Tibial nerve (tissue), 4 donors: ENCODE measurements at regions not wholly inside any gene's neighbourhood (a gene's known extent, or its start where the extent isn't known, plus 50 kb on each side); places are given as distances from the start of the nearest gene placed in this dataset.

Source experiments
- EP300 ChIP-seq, 2 donors: sonication (generic); formaldehyde crosslinking; IDR thresholded peaks; one replicate each; pipeline ENCODE4 v1.6.1; 2017; ENCODE audit warnings: antibody characterized with exemption in 2 of 2, mild to moderate bottlenecking in 1 of 2
- POLR2A ChIP-seq, 2 donors: fragments of 450-650 bp; IDR thresholded peaks; one replicate each; pipeline ENCODE4 v1.6.1; 2017; ENCODE audit warnings: antibody characterized with exemption in 2 of 2, mild to moderate bottlenecking in 2 of 2, moderate library complexity in 2 of 2
- TF ChIP-seq, protein P1 (sequence below), 5 experiments: fragments of 200-600 bp in 3 of 5; fragments of 450-650 bp in 2 of 5; sonication (generic) in 3 of 5; IDR thresholded peaks; one replicate each; pipeline ENCODE4 v1.5.1; 2016 to 2019; ENCODE audit warnings: antibody characterized with exemption in 5 of 5, mild to moderate bottlenecking in 3 of 5, moderate library complexity in 2 of 5

GRCh38 chr11:10927538-10927937 is 69.7 kb upstream of the ZBED5 start:
- TF ChIP-seq, protein P1, sequence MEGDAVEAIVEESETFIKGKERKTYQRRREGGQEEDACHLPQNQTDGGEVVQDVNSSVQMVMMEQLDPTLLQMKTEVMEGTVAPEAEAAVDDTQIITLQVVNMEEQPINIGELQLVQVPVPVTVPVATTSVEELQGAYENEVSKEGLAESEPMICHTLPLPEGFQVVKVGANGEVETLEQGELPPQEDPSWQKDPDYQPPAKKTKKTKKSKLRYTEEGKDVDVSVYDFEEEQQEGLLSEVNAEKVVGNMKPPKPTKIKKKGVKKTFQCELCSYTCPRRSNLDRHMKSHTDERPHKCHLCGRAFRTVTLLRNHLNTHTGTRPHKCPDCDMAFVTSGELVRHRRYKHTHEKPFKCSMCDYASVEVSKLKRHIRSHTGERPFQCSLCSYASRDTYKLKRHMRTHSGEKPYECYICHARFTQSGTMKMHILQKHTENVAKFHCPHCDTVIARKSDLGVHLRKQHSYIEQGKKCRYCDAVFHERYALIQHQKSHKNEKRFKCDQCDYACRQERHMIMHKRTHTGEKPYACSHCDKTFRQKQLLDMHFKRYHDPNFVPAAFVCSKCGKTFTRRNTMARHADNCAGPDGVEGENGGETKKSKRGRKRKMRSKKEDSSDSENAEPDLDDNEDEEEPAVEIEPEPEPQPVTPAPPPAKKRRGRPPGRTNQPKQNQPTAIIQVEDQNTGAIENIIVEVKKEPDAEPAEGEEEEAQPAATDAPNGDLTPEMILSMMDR (IDR thresholded peaks at IDR 0.05): no peak
- TF ChIP-seq EP300 (IDR thresholded peaks at IDR 0.05) (no peak), POLR2A (IDR thresholded peaks at IDR 0.05) (no peak)
